ENCODE measurements at regions not wholly inside any gene's neighbourhood (a gene's known extent, or its start where the extent isn't known, plus 50 kb on each side); places are given as distances from the start of the nearest gene placed in this dataset.

- TF ChIP-seq, protein P1, sequence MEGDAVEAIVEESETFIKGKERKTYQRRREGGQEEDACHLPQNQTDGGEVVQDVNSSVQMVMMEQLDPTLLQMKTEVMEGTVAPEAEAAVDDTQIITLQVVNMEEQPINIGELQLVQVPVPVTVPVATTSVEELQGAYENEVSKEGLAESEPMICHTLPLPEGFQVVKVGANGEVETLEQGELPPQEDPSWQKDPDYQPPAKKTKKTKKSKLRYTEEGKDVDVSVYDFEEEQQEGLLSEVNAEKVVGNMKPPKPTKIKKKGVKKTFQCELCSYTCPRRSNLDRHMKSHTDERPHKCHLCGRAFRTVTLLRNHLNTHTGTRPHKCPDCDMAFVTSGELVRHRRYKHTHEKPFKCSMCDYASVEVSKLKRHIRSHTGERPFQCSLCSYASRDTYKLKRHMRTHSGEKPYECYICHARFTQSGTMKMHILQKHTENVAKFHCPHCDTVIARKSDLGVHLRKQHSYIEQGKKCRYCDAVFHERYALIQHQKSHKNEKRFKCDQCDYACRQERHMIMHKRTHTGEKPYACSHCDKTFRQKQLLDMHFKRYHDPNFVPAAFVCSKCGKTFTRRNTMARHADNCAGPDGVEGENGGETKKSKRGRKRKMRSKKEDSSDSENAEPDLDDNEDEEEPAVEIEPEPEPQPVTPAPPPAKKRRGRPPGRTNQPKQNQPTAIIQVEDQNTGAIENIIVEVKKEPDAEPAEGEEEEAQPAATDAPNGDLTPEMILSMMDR (IDR thresholded peaks at IDR 0.05), result no peak
- TF ChIP-seq POLR2A (IDR thresholded peaks at IDR 0.05), result no peak
Observed at GRCh38 chr15:79602731-79603130, 170.6 kb downstream of the MINAR1 start.
